OCI-LY7 (cell line): ENCODE measurements at regions not wholly inside any gene's neighbourhood (a gene's known extent, or its start where the extent isn't known, plus 50 kb on each side); places are given as distances from the start of the nearest gene placed in this dataset.

Experiments
- CTCF ChIP-seq: fragments of 200-600 bp; sonication (generic); conservative IDR thresholded peaks from 2 replicates; pipeline ENCODE4 v1.5.1; 2014; ENCODE audit warnings: mild to moderate bottlenecking, antibody characterized with exemption, low read length, moderate library complexity, mixed read lengths
- EZH2phosphoT487 ChIP-seq: fragments of 200-600 bp; sonication (generic); IDR thresholded peaks from 2 replicates; pipeline ENCODE4 v1.6.1; 2018; ENCODE audit warnings: low read depth, borderline replicate concordance, mild to moderate bottlenecking, mixed run types, antibody characterized with exemption, low read length, moderate library complexity, mixed read lengths

- TF ChIP-seq CTCF (no peak), EZH2phosphoT487 (no peak)
Measured at GRCh38 chr3:132218817-132219755, 98.1 kb upstream of the ACP3 start.
